H9 (cell line): ENCODE measurements at regions not wholly inside any gene's neighbourhood (a gene's known extent, or its start where the extent isn't known, plus 50 kb on each side); places are given as distances from the start of the nearest gene placed in this dataset.

Experiments
- DNase-seq: peaks from one replicate; pipeline ENCODE4 v3.0.0-alpha.2; 2017
- H2AFZ ChIP-seq: one replicate; pipeline ENCODE4 v1.6.1; 2013; ENCODE audit warnings: mild to moderate bottlenecking, low read length, control low read depth, moderate library complexity
- H2AK5ac ChIP-seq: 2 replicates; pipeline ENCODE4 v1.6.1; 2013; ENCODE audit warnings: low read length, control low read depth, mixed read lengths; ENCODE audit not compliant: insufficient read length
- H2BK120ac ChIP-seq: one replicate; pipeline ENCODE4 v1.6.1; 2013; ENCODE audit warnings: low read depth, mild to moderate bottlenecking, low read length, control low read depth, inconsistent platforms; ENCODE audit not compliant: poor library complexity, severe bottlenecking
- H2BK12ac ChIP-seq: 2 replicates; pipeline ENCODE4 v1.6.1; 2013; ENCODE audit warnings: low read length, control low read depth, mixed read lengths, low read depth; ENCODE audit not compliant: insufficient read length
- H2BK15ac ChIP-seq: 2 replicates; pipeline ENCODE4 v1.6.1; 2013; ENCODE audit warnings: low read depth, low read length, control low read depth
- H2BK20ac ChIP-seq: one replicate; pipeline ENCODE4 v1.6.1; 2013; ENCODE audit warnings: low read depth, mild to moderate bottlenecking, low read length, control low read depth, inconsistent platforms; ENCODE audit not compliant: poor library complexity, severe bottlenecking
- H2BK5ac ChIP-seq: 2 replicates; pipeline ENCODE4 v1.6.1; 2013; ENCODE audit warnings: low read length, control low read depth, mixed read lengths; ENCODE audit not compliant: insufficient read length
- H3K14ac ChIP-seq: 2 replicates; pipeline ENCODE4 v1.6.1; 2013; ENCODE audit warnings: low read length, control low read depth; ENCODE audit not compliant: insufficient read depth
- H3K18ac ChIP-seq: 2 replicates; pipeline ENCODE4 v1.6.1; 2013; ENCODE audit warnings: low read depth, mild to moderate bottlenecking, mixed read lengths, low read length, control low read depth; ENCODE audit not compliant: insufficient read length
- H3K23ac ChIP-seq: 2 replicates; pipeline ENCODE4 v1.6.1; 2013; ENCODE audit warnings: low read length, control low read depth, mixed read lengths, low read depth; ENCODE audit not compliant: insufficient read length
- H3K23me2 ChIP-seq: 2 replicates; pipeline ENCODE4 v1.6.1; 2013; ENCODE audit warnings: low read depth, mild to moderate bottlenecking, mixed read lengths, low read length, control low read depth; ENCODE audit not compliant: insufficient read length, poor library complexity, severe bottlenecking
- H3K27ac ChIP-seq: 2 replicates; pipeline ENCODE4 v1.5.1; 2013; ENCODE audit warnings: low read length, control low read depth, mixed read lengths, low read depth; ENCODE audit not compliant: insufficient read length
- H3K27me3 ChIP-seq: 2 replicates; pipeline ENCODE4 v1.6.1; 2013; ENCODE audit warnings: low read length, control low read depth, inconsistent platforms; ENCODE audit not compliant: insufficient read depth
- H3K4ac ChIP-seq: 2 replicates; pipeline ENCODE4 v1.6.1; 2013; ENCODE audit warnings: low read depth, mild to moderate bottlenecking, control low read depth, inconsistent platforms, low read length, moderate library complexity
- H3K4me1 ChIP-seq: 2 replicates; pipeline ENCODE4 v1.6.1; 2013; ENCODE audit warnings: low read length, control low read depth, inconsistent platforms; ENCODE audit not compliant: insufficient read depth
- H3K4me2 ChIP-seq: 2 replicates; pipeline ENCODE4 v1.6.1; 2013; ENCODE audit warnings: low read length, control low read depth, mixed read lengths; ENCODE audit not compliant: insufficient read length, insufficient read depth
- H3K56ac ChIP-seq: 2 replicates; pipeline ENCODE4 v1.6.1; 2013; ENCODE audit warnings: low read depth, mild to moderate bottlenecking, mixed read lengths, low read length, control low read depth; ENCODE audit not compliant: insufficient read length
- H3K79me1 ChIP-seq: 2 replicates; pipeline ENCODE4 v1.6.1; 2013; ENCODE audit warnings: low read depth, mild to moderate bottlenecking, moderate library complexity, low read length, control low read depth, inconsistent platforms; ENCODE audit not compliant: insufficient read depth, poor library complexity, severe bottlenecking
- H3K79me2 ChIP-seq: 2 replicates; pipeline ENCODE4 v1.6.1; 2013; ENCODE audit warnings: low read length, control low read depth, inconsistent platforms; ENCODE audit not compliant: insufficient read depth
- H3K9ac ChIP-seq: 2 replicates; pipeline ENCODE4 v1.6.1; 2013; ENCODE audit warnings: low read length, control low read depth, mixed read lengths; ENCODE audit not compliant: insufficient read length; ENCODE audit errors: extremely low read depth
- H3K9me3 ChIP-seq: one replicate; pipeline ENCODE4 v1.6.1; 2013; ENCODE audit warnings: low read depth, low read length, inconsistent platforms; ENCODE audit not compliant: control insufficient read depth
- H3T11ph ChIP-seq: one replicate; pipeline ENCODE4 v1.6.1; 2013; ENCODE audit warnings: mild to moderate bottlenecking, low read length, control low read depth, inconsistent platforms
- H4K20me1 ChIP-seq: one replicate; pipeline ENCODE4 v1.6.1; 2013; ENCODE audit not compliant: control insufficient read depth, insufficient read length, insufficient read depth
- H4K5ac ChIP-seq: 2 replicates; pipeline ENCODE4 v1.6.1; 2013; ENCODE audit warnings: low read depth, mild to moderate bottlenecking, mixed read lengths, low read length, control low read depth; ENCODE audit not compliant: insufficient read length
- H4K8ac ChIP-seq: replicated peaks from 2 replicates; pipeline ENCODE4 v1.6.1; 2013; ENCODE audit warnings: low read length, control low read depth, mixed read lengths, low read depth; ENCODE audit not compliant: insufficient read length
- H4K91ac ChIP-seq: 2 replicates; pipeline ENCODE4 v1.6.1; 2013; ENCODE audit warnings: low read depth, mild to moderate bottlenecking, moderate library complexity, mixed read lengths, low read length, control low read depth; ENCODE audit not compliant: insufficient read length
- H3K27ac Mint-ChIP-seq, 3 experiments: 2 replicates in 2 of 3; 3 replicates in 1 of 3; pipeline ENCODE4 v1.8.0; 2020 to 2021; ENCODE audit warnings: mixed read lengths in 3 of 3, mild to moderate bottlenecking in 1 of 3, moderate library complexity in 1 of 3
- H3K27me3 Mint-ChIP-seq: 2 replicates; pipeline ENCODE4 v1.8.0; 2021; ENCODE audit warnings: low read depth, mild to moderate bottlenecking, moderate library complexity, mixed read lengths
- H3K36me3 Mint-ChIP-seq, 3 experiments: 2 replicates in 2 of 3; 3 replicates in 1 of 3; pipeline ENCODE4 v1.8.0; 2020 to 2021; ENCODE audit warnings: low read depth in 3 of 3, mixed read lengths in 3 of 3; ENCODE audit not compliant: insufficient read depth in 1 of 3
- H3K4me1 Mint-ChIP-seq, 2 experiments: 2 replicates each; pipeline ENCODE4 v1.8.0; 2020; ENCODE audit warnings: mixed read lengths in 2 of 2
- H3K4me3 Mint-ChIP-seq, 2 experiments: 2 replicates in 1 of 2; 3 replicates in 1 of 2; pipeline ENCODE4 v1.8.0; 2020 to 2021; ENCODE audit warnings: mild to moderate bottlenecking in 2 of 2, mixed read lengths in 2 of 2, moderate library complexity in 1 of 2
- H3K9me3 Mint-ChIP-seq, 2 experiments: 2 replicates in 1 of 2; 3 replicates in 1 of 2; pipeline ENCODE4 v1.8.0; 2020; ENCODE audit warnings: mild to moderate bottlenecking in 2 of 2, mixed read lengths in 2 of 2, moderate library complexity in 1 of 2
- WGBS: extraction: QIAGEN DNeasy Blood & Tissue Kit; methylation state at CpG from one replicate; pipeline ENCODE4 v1.1.7; 2013; ENCODE audit warnings: missing lambda C conversion rate, low lambda C conversion rate, mixed read lengths; ENCODE audit not compliant: insufficient read length; ENCODE audit errors: extremely low coverage; 5-methylcytosine and 5-hydroxymethylcytosine counted together
- TF ChIP-seq, protein P1 (sequence below): fragments of 200-600 bp; sonication (generic); conservative IDR thresholded peaks from 3 replicates; pipeline ENCODE4 v1.8.0; 2021; ENCODE audit warnings: antibody characterized with exemption, mild to moderate bottlenecking

DNA sequence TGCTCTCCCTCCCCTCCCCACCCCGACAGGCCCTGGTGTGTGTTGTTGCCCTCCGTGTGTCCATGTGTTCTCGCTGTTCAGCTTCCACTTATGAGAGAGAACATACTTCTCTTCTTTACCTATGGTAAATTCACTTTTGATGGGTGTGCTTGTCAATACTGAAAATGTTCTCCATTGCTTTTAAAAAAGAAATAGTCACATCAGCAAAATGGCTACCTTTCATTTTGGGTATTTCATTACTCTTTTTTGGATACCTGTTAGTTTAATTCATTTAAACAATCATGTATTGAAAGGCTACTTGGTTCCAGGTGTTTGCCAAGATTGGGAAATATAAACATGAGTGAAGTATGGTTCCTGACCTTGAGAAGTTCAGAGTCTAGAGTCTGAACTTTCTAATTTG is 107.4 kb upstream of the PITX2 start:
- H2AFZ ChIP-seq = no peak overlapping the region
- H3K36me3 Mint-ChIP-seq = no peaks in the 10 kb centered on the region
- WGBS = no CpG with 5 or more reads among the region's 3 CpGs
- H3K14ac ChIP-seq = no peak overlapping the region
- DNase-seq = no peak
- no peak overlapping the region for H3K23ac ChIP-seq
- no peak overlapping the region for H3K4me3 Mint-ChIP-seq
- no peak overlapping the region for H2BK5ac ChIP-seq
- no peak overlapping the region for H4K5ac ChIP-seq
- H3K4me1 Mint-ChIP-seq = peaks cover 0 to 6% of the 10 kb centered on the region in 2 experiments; a peak in 2 of 4 replicates
- no peak overlapping the region for H4K8ac ChIP-seq
- H2AK5ac ChIP-seq = no peak overlapping the region
- no peaks in the 10 kb centered on the region for H3K23me2 ChIP-seq
- no peak overlapping the region for H3K18ac ChIP-seq
- no peak overlapping the region for H2BK120ac ChIP-seq
- no peaks in the 10 kb centered on the region for H3K79me1 ChIP-seq
- H3K9me3 ChIP-seq = no peaks in the 10 kb centered on the region
- H3K4me2 ChIP-seq = no peak overlapping the region
- H3K27ac Mint-ChIP-seq = no peak overlapping the region
- no peak overlapping the region for H2BK12ac ChIP-seq
- TF ChIP-seq, protein P1, sequence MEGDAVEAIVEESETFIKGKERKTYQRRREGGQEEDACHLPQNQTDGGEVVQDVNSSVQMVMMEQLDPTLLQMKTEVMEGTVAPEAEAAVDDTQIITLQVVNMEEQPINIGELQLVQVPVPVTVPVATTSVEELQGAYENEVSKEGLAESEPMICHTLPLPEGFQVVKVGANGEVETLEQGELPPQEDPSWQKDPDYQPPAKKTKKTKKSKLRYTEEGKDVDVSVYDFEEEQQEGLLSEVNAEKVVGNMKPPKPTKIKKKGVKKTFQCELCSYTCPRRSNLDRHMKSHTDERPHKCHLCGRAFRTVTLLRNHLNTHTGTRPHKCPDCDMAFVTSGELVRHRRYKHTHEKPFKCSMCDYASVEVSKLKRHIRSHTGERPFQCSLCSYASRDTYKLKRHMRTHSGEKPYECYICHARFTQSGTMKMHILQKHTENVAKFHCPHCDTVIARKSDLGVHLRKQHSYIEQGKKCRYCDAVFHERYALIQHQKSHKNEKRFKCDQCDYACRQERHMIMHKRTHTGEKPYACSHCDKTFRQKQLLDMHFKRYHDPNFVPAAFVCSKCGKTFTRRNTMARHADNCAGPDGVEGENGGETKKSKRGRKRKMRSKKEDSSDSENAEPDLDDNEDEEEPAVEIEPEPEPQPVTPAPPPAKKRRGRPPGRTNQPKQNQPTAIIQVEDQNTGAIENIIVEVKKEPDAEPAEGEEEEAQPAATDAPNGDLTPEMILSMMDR = no peak
- H2BK15ac ChIP-seq = no peak overlapping the region
- no peak overlapping the region for H3K56ac ChIP-seq
- H3K27me3 ChIP-seq = no peaks in the 10 kb centered on the region
- no peaks in the 10 kb centered on the region; a peak in 1 of 5 replicates for H3K9me3 Mint-ChIP-seq
- H3K4me1 ChIP-seq = no peaks in the 10 kb centered on the region
- no peaks in the 10 kb centered on the region for H3K79me2 ChIP-seq
- H3K9ac ChIP-seq = no peak overlapping the region
- H4K91ac ChIP-seq = no peak overlapping the region
- no peak overlapping the region for H3K27ac ChIP-seq
- H3K27me3 Mint-ChIP-seq = no peaks in the 10 kb centered on the region
- no peak overlapping the region for H3T11ph ChIP-seq
- H2BK20ac ChIP-seq = no peak overlapping the region
- no peak overlapping the region for H3K4ac ChIP-seq
- no peaks in the 10 kb centered on the region for H4K20me1 ChIP-seq
